ENCODE measurements at regions not wholly inside any gene's neighbourhood (a gene's known extent, or its start where the extent isn't known, plus 50 kb on each side); places are given as distances from the start of the nearest gene placed in this dataset.

GRCh38 chr17:5707482-5707881, 123.2 kb upstream of the NLRP1 start:
- Histone ChIP-seq H3K27ac (no peak overlapping the region), H3K27me3 (peaks cover 18% of the 10 kb centered on the region), H3K36me3 (no peaks in the 10 kb centered on the region), H3K9me3 (peaks cover 7% of the 10 kb centered on the region), H3K4me3 (no peak overlapping the region), H3K4me1 (no peaks in the 10 kb centered on the region)
- ATAC-seq (no peak), DNase-seq (no peak)
- intact Hi-C loops (cut with DNase I): no loop called here
- TF ChIP-seq, protein P1, sequence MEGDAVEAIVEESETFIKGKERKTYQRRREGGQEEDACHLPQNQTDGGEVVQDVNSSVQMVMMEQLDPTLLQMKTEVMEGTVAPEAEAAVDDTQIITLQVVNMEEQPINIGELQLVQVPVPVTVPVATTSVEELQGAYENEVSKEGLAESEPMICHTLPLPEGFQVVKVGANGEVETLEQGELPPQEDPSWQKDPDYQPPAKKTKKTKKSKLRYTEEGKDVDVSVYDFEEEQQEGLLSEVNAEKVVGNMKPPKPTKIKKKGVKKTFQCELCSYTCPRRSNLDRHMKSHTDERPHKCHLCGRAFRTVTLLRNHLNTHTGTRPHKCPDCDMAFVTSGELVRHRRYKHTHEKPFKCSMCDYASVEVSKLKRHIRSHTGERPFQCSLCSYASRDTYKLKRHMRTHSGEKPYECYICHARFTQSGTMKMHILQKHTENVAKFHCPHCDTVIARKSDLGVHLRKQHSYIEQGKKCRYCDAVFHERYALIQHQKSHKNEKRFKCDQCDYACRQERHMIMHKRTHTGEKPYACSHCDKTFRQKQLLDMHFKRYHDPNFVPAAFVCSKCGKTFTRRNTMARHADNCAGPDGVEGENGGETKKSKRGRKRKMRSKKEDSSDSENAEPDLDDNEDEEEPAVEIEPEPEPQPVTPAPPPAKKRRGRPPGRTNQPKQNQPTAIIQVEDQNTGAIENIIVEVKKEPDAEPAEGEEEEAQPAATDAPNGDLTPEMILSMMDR (IDR thresholded peaks at IDR 0.05): no peak

GRCh38 chr17:5708344-5708743, 124.0 kb upstream of the NLRP1 start:
- Histone ChIP-seq H3K27ac (no peak overlapping the region), H3K4me1 (no peaks in the 10 kb centered on the region), H3K36me3 (no peaks in the 10 kb centered on the region), H3K27me3 (peaks cover 20% of the 10 kb centered on the region), H3K9me3 (no peaks in the 10 kb centered on the region), H3K4me3 (no peak overlapping the region)
- ATAC-seq (no peak), DNase-seq (no peak)
- intact Hi-C loops (cut with DNase I): no loop called here
- TF ChIP-seq, protein P1 (IDR thresholded peaks at IDR 0.05): no peak

GRCh38 chr17:5711344-5711743, 127.0 kb upstream of the NLRP1 start:
- DNase-seq (no peak), ATAC-seq (no peak)
- no peaks in the 10 kb centered on the region for H3K36me3 ChIP-seq
- H3K27me3 ChIP-seq: peaks cover 20% of the 10 kb centered on the region
- TF ChIP-seq, protein P1 (IDR thresholded peaks at IDR 0.05): no peak
- intact Hi-C loops (cut with DNase I): no loop called here
- no peak overlapping the region for H3K4me3 ChIP-seq
- H3K4me1 ChIP-seq: no peaks in the 10 kb centered on the region
- no peaks in the 10 kb centered on the region for H3K9me3 ChIP-seq
- no peak overlapping the region for H3K27ac ChIP-seq

DNA sequence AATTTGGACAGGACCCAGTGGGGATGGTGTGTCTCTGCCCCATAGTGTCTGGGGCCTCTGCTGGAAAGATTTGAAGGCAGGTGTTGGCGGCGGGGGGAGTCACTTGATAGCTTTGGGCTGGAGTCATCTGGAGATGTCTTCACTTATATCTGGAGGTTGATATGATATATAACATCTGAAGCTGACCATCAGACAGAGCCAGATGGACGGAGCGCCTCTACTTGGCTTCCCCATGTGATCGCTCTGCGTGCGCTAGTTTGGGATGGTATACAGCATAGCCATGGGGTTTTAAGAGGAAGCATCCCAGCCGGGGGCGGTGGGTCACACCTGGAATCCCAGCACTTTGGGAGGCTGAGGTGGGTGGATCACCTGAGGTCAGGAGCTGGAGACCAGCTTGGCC, 130.7 kb upstream of the NLRP1 start:
- H3K4me3 ChIP-seq: no peak overlapping the region
- intact Hi-C loops (cut with DNase I): no loop called here
- DNase-seq: no peak
- no peaks in the 10 kb centered on the region for H3K9me3 ChIP-seq
- H3K27ac ChIP-seq: no peak overlapping the region
- no peak for ATAC-seq
- no peaks in the 10 kb centered on the region for H3K36me3 ChIP-seq
- TF ChIP-seq, protein P1 (IDR thresholded peaks at IDR 0.05): no peak
- H3K27me3 ChIP-seq: peaks cover 39% of the 10 kb centered on the region
- H3K4me1 ChIP-seq: no peaks in the 10 kb centered on the region

- no peaks in the 10 kb centered on the region for H3K4me1 ChIP-seq
- TF ChIP-seq, protein P1 (IDR thresholded peaks at IDR 0.05): no peak
- DNase-seq: no peak
- peak; percentile 88 for ATAC-seq
- no peak overlapping the region for H3K27ac ChIP-seq
- H3K36me3 ChIP-seq: no peaks in the 10 kb centered on the region
- intact Hi-C loops (cut with DNase I): no loop called here
- H3K9me3 ChIP-seq: no peaks in the 10 kb centered on the region
- peaks cover 42% of the 10 kb centered on the region for H3K27me3 ChIP-seq
- no peak overlapping the region for H3K4me3 ChIP-seq
These were observed 131.2 kb upstream of the NLRP1 start for GRCh38 chr17:5715478-5715877.

DNA sequence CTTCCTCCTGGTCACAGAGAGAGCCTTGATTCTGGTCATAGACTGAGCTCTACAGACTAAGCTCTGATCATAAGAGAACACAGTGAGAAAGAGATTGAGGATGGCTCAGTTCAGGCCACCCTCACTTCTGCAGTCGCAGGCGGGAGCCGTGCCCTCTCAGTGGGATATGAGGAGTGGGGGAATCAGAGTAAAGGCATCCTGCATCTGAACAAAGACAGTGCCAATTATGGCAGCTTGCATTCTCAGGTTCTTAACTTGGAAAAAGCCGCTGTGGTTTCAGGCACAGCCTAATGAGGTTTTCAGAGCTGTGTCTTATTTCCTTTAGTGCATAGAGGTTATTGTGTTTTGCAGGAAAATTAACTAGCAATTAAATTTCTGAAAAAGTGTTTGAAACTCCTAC, 134.4 kb upstream of the NLRP1 start:
- intact Hi-C loops (cut with DNase I): no loop called here
- Histone ChIP-seq H3K4me1 (no peaks in the 10 kb centered on the region), H3K27ac (no peak overlapping the region), H3K4me3 (no peak overlapping the region), H3K27me3 (peaks cover 22% of the 10 kb centered on the region), H3K9me3 (no peaks in the 10 kb centered on the region), H3K36me3 (no peaks in the 10 kb centered on the region)
- ATAC-seq: no peak
- no peak for DNase-seq
- TF ChIP-seq, protein P1 (IDR thresholded peaks at IDR 0.05): no peak
